Spleen (tissue), 7 donors: ENCODE measurements at regions not wholly inside any gene's neighbourhood (a gene's known extent, or its start where the extent isn't known, plus 50 kb on each side); places are given as distances from the start of the nearest gene placed in this dataset.

Experiments used
- CTCF ChIP-seq, 11 experiments: fragments of 200-600 bp in 7 of 11; fragments of 450-650 bp in 4 of 11; sonication (generic) in 4 of 11; IDR thresholded peaks in 8 of 11; conservative IDR thresholded peaks in 3 of 11; 1 replicate in 7 of 11; 2 replicates in 4 of 11; pipeline versions ENCODE4 v1.4.0 to v1.8.0; 2016 to 2021; ENCODE audit warnings: antibody characterized with exemption in 11 of 11, inconsistent platforms in 4 of 11, mild to moderate bottlenecking in 1 of 11
- POLR2A ChIP-seq, 3 donors: fragments of 450-650 bp; IDR thresholded peaks; one replicate each; pipeline ENCODE4 v1.5.1; 2017; ENCODE audit warnings: antibody characterized with exemption in 3 of 3, mild to moderate bottlenecking in 1 of 3
- POLR2AphosphoS5 ChIP-seq, 3 donors: sonication (generic); formaldehyde crosslinking; IDR thresholded peaks; one replicate each; pipeline ENCODE4 v1.5.1; 2017; ENCODE audit warnings: antibody characterized with exemption in 3 of 3
- donor health status: DM: no; HTN: no; CAD: no; lungs with moderate emphysema.
- donor health status: DM: no; HTN: no; CAD: no.
- donor health status: DM: no; HTN: no; CAD: no.

DNA sequence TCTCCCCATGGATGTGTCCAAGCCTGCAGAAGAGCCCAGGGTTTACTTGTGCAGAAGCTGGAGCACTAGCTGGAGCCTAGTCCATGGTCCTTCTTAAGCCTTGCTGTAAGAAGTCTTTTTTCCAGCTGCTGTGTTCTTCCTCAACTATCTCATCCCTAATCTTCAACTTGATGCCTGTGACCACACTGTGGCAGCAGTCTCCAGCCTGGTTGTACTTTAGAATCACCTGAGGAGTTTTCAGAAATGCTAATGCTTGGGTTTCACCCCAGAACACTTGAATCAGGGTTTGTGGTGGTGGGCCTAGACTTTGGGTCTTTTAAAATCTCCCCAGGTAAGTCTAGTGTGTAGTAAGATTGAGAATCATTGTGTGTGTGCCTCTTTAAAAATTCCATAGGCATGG is 173.6 kb downstream of the ADCYAP1 start:
- TF ChIP-seq CTCF (IDR thresholded peaks at IDR 0.05 in 8 of 11, conservative IDR thresholded peaks at IDR 0.05 in 3 of 11): no peak
- no peak for TF ChIP-seq POLR2AphosphoS5 (IDR thresholded peaks at IDR 0.05)
- no peak for TF ChIP-seq POLR2A (IDR thresholded peaks at IDR 0.05)
